Esophagus squamous epithelium (tissue), 5 donors: ENCODE measurements at regions not wholly inside any gene's neighbourhood (a gene's known extent, or its start where the extent isn't known, plus 50 kb on each side); places are given as distances from the start of the nearest gene placed in this dataset.

ENCODE experiments used
- DNase-seq: peaks from one replicate; lab custom pipeline; 2025; lab: John Stamatoyannopoulos, UW
- H3K27ac ChIP-seq, 4 donors: fragments of 200-600 bp; sonication (generic); one replicate each; pipeline ENCODE4 v1.5.1; 2016 to 2019; ENCODE audit warnings: mild to moderate bottlenecking in 1 of 4
- H3K27me3 ChIP-seq, 4 donors: fragments of 200-600 bp; sonication (generic); 1 replicate in 3 of 4; 2 replicates in 1 of 4; pipeline versions ENCODE4 v1.5.1 to v1.6.0; 2017 to 2021; ENCODE audit warnings: antibody characterized with exemption in 1 of 4
- H3K36me3 ChIP-seq, 3 donors: fragments of 200-600 bp; sonication (generic); one replicate each; pipeline ENCODE4 v1.5.1; 2016 to 2019
- H3K4me1 ChIP-seq, 3 donors: fragments of 200-600 bp; sonication (generic); one replicate each; pipeline ENCODE4 v1.5.1; 2017 to 2019
- H3K4me3 ChIP-seq, 4 donors: fragments of 200-600 bp; sonication (generic); 1 replicate in 3 of 4; 2 replicates in 1 of 4; pipeline ENCODE4 v1.5.1; 2016 to 2019; ENCODE audit warnings: mild to moderate bottlenecking in 2 of 4, moderate library complexity in 1 of 4
- H3K9me3 ChIP-seq, 3 donors: fragments of 200-600 bp; sonication (generic); one replicate each; pipeline ENCODE4 v1.5.1; 2016 to 2019
- POLR2A ChIP-seq, 4 donors: fragments of 450-650 bp; IDR thresholded peaks; one replicate each; pipeline ENCODE4 v1.6.1; 2017; ENCODE audit warnings: antibody characterized with exemption in 4 of 4, mild to moderate bottlenecking in 4 of 4, moderate library complexity in 3 of 4
- WGBS, 2 donors: methylation state at CpG; one replicate each; pipeline ENCODE4 v1.1.5; 2018; 5-methylcytosine and 5-hydroxymethylcytosine counted together
- intact Hi-C: fragments of 100-400 bp; cut with DNase I; formaldehyde crosslinking; loops from one replicate; pipeline ENCODE4 v1.15.0; 2022
- small RNA-seq, 4 donors: library from RNA; depleted of rRNA; stranded (forward); fragments of <200 nt; gene quantifications; one replicate each; pipeline ENCODE3, GENCODE V24; 2016
- TF ChIP-seq, protein P1 (sequence below), 6 experiments: fragments of 450-650 bp in 4 of 6; fragments of 200-600 bp in 2 of 6; sonication (generic) in 2 of 6; IDR thresholded peaks; one replicate each; pipeline ENCODE4 v1.5.1; 2016 to 2019; ENCODE audit warnings: antibody characterized with exemption in 6 of 6, mild to moderate bottlenecking in 4 of 6, moderate library complexity in 4 of 6
- donor health status: DM: yes; HTN: yes; CAD: no.

DNA sequence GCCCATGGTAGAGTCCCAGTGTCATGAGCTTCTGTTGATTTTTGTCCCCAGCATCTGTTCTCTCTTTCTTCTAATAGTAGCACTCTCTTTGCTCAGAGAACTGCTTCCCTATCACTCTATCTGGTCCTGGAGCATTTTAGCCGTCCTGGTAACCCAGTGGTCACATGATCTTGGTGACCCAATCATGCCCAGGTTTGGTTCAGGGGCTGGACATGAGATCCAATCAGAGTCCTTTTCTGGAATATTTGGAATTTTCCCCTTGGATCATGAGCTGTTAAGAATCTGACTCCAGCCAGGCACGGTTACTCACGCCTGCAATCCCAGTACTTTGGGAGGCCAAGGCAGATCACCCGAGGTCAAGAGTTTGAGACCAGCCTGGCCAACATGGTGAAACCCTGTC lies 197.0 kb downstream of the RAB11FIP4 start:
- Histone ChIP-seq H3K36me3 (peaks cover 0 to 17% (median 0%) of the 10 kb centered on the region in 3 donors), H3K9me3 (no peaks in the 10 kb centered on the region), H3K27me3 (no peaks in the 10 kb centered on the region), H3K4me3 (no peak overlapping the region), H3K4me1 (peaks cover 0 to 20% (median 10%) of the 10 kb centered on the region in 3 donors), H3K27ac (no peak overlapping the region)
- 71 to 100% methylated on average over 1 of the region's 4 CpGs for WGBS, 2 donors
- no peak for DNase-seq
- intact Hi-C loops: no loop called here
- TF ChIP-seq, protein P1, sequence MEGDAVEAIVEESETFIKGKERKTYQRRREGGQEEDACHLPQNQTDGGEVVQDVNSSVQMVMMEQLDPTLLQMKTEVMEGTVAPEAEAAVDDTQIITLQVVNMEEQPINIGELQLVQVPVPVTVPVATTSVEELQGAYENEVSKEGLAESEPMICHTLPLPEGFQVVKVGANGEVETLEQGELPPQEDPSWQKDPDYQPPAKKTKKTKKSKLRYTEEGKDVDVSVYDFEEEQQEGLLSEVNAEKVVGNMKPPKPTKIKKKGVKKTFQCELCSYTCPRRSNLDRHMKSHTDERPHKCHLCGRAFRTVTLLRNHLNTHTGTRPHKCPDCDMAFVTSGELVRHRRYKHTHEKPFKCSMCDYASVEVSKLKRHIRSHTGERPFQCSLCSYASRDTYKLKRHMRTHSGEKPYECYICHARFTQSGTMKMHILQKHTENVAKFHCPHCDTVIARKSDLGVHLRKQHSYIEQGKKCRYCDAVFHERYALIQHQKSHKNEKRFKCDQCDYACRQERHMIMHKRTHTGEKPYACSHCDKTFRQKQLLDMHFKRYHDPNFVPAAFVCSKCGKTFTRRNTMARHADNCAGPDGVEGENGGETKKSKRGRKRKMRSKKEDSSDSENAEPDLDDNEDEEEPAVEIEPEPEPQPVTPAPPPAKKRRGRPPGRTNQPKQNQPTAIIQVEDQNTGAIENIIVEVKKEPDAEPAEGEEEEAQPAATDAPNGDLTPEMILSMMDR (IDR thresholded peaks at IDR 0.05): no peak
- TF ChIP-seq POLR2A (IDR thresholded peaks at IDR 0.05): no peak

DNA sequence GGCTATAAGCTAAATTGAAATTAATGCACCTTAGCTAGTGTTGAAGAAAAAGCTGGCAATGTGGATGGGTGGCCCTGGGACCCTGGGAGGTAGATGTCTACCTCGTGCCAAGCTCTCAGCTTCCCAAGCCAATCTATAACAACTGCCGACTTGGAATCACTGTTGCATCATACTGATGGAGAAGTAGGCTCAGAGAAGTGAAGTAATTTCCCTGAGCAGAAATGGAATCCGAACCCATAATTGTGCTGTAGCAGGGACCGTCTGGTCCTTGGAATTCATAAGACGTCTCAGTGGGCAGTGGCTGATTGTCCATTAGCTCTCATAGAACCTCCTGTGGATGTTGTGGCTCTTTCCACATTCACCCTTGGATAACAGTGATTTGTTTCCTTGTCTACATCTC lies 196.6 kb downstream of the RAB11FIP4 start:
- Histone ChIP-seq H3K4me1 (peaks cover 0 to 24% (median 12%) of the 10 kb centered on the region in 3 donors), H3K36me3 (peaks cover 0 to 13% (median 0%) of the 10 kb centered on the region in 3 donors), H3K4me3 (no peak overlapping the region), H3K9me3 (no peaks in the 10 kb centered on the region), H3K27me3 (no peaks in the 10 kb centered on the region), H3K27ac (no peak overlapping the region)
- no peak for DNase-seq
- WGBS, 2 donors: 85 to 95% methylated on average over 5 of the region's 5 CpGs
- no peak for TF ChIP-seq POLR2A (IDR thresholded peaks at IDR 0.05)
- TF ChIP-seq, protein P1 (IDR thresholded peaks at IDR 0.05): no peak
- intact Hi-C loops: no loop called here

Small RNA genes in the stretch of these regions (small RNA-seq; reads per million reads assigned to genes)
- gene AC007923.3 (0 reads per million in 4 donors), gene RNU6-1134P (0 reads per million in 4 donors)
